HG03095 (cell line): ENCODE measurements at regions not wholly inside any gene's neighbourhood (a gene's known extent, or its start where the extent isn't known, plus 50 kb on each side); places are given as distances from the start of the nearest gene placed in this dataset.

Experiments
- ATAC-seq: cut with Tn5 transposase; IDR thresholded peaks from one replicate; pipeline ENCODE4 v1.9.1; 2021; ENCODE audit warnings: moderate library complexity; ENCODE audit not compliant: unreplicated experiment

DNA sequence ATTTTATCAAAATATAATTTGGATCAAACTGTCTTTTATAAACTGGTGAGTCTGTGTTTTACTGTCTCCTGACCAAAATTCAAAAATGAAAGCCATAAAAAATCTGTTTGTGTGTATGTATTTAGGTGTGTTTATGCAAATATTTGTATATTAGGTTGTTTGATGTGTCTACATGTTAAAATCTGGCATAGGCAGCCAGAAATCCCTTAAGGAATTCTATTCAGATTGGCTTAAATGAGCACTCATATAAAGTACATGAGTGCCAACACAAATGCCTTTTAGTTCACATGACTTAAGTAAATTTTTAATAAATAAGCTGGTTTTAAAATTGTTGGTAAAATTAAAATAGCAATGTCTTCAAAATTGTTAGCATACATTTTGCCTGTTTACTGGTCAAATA, 133.3 kb upstream of the GUCY1A2 start:
- no peak for ATAC-seq

- no peak for ATAC-seq
Measured at GRCh38 chr11:107151158-107151557, 132.9 kb upstream of the GUCY1A2 start.

DNA sequence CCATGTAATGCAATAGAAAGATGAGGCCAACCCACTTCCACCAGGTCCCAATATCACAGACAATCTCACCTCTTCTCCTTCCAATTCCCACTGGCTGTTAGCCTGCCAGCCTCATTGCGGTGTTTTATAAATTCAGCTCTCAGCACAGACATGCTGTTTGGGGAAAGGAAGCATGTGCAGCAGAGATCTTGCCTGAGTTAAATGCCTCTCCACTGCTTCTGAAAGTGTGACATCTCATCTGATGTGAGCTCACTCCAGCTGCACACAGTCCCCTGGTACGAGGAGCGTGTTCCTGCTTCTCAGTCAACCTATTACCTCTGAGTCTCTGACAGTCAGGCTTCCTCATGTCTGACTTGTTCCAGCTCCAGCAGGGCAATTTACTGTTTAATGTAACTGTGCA, 122.7 kb upstream of the GUCY1A2 start:
- no peak for ATAC-seq

GRCh38 chr11:107139396-107139795, 121.1 kb upstream of the GUCY1A2 start:
- ATAC-seq: no peak

- ATAC-seq: no peak
Measured at GRCh38 chr11:107136892-107137291, 118.6 kb upstream of the GUCY1A2 start.

DNA sequence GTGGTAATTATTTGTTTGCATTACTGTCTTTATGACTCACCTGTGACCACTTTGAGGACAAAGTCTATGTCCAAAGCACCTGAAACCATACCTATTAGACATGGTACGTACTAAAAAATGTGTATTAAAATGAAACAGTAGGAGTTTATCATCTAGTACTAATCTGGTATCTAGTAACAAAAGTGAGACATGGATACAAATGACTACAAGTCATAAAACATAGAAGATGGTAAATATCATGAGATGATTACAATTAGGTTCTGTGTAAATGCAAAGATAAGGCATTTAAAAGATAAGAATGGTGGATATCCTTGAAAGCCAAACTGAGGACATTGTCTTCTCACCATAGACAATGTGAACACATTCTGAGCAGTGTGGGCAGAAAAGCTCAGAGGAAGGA, 113.5 kb upstream of the GUCY1A2 start:
- no peak for ATAC-seq

DNA sequence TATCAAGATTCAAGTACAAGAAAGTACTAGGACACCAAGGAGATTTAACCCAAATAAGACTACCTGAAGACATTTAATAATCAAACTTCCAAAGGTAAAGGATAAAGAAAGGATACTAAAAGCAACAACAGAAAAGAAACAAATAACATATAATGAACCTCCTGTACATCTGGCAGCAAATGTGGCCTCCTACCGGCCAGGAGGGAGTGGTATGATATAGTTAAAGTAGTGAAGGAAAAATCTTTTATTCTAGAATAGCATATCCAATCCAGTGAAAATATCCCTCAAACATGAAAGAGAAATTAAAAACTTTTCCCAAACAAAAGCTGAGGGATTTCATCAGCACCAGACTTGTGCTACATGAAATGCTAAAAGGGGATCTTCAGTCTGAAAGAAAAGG, 104.7 kb upstream of the GUCY1A2 start:
- no peak for ATAC-seq

GRCh38 chr11:107118025-107118720, 99.9 kb upstream of the GUCY1A2 start:
- no peak for ATAC-seq

- no peak for ATAC-seq
Measured at GRCh38 chr11:107116358-107116757, 98.1 kb upstream of the GUCY1A2 start.

DNA sequence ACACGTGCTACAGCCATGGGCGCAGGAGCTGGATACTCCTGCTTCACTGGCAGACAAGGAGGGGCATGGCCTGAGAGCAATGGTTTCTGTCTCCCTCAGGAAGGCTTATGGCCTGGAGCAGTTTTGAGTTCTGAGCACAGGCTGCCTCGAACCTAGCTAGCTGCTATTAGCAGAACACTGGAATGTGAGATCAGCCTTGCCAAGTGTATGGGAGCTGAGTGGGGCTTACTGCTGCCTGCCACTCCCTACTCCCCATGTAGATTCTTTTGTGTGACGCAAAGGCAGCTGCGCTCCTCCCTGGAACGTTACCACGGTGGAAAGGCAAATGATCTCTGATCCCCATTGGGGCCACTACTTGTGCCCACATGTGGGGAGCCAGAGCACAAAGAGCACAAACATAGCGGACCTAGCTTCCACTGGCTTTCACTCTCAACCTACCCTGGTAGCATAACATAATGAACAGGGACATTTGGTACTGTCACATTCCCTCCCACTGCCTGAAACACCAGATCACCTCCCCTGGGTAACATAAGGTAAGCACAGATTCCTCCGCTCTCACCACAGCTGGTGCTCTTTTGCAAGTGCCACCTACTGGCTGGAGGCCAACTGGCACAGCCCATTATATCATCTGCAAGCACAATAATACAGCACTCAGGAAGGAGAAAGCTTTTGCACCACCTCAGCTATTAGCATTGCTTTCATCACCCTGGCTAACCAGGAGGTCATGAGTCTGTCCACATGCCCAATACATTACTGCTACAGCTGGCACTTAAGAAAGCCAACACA, 84.6 kb upstream of the GUCY1A2 start:
- no peak for ATAC-seq

- ATAC-seq: no peak
Measured at GRCh38 chr11:107092667-107093066, 74.4 kb upstream of the GUCY1A2 start.

DNA sequence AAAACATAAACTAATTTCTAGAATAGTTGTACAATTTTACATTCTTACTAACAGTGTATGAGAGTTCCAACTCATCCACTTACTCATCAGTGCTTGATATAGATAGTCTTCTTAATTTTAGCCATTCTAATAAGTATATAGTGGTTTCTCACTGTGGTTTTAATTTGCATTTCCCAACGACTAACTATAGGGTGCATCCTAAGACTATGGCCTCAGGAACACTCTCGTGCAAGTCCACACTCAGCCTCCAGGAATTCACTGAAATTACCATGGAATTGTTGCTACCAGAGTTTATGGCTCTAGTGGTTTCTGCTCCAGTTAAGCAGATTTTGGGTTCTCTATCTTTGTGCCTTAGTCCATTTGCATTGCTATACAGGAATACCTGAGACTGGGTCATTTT, 60.1 kb upstream of the GUCY1A2 start:
- ATAC-seq: no peak

- no peak for ATAC-seq
Measured at GRCh38 chr11:107076832-107077231, 58.6 kb upstream of the GUCY1A2 start.

DNA sequence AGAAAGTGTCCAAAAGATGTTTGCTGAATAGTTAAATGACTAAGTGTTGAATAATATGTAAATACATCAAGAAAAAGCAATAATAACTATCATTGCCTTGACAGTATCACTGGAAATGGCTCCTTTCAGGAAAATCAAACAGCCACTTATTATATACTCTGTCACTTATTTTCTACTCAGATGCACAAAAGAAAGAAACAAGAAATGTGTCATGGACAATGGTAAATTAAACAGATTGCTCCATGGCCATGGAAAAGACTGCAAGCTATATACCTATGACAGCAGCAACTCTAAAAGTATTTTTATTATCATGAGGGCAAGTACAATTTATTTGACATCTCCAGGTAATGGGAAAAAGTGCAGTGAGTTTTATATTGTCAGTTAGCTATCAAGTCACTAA, 52.9 kb upstream of the GUCY1A2 start:
- no peak for ATAC-seq
